ENCODE measurements at regions not wholly inside any gene's neighbourhood (a gene's known extent, or its start where the extent isn't known, plus 50 kb on each side); places are given as distances from the start of the nearest gene placed in this dataset.

DNA sequence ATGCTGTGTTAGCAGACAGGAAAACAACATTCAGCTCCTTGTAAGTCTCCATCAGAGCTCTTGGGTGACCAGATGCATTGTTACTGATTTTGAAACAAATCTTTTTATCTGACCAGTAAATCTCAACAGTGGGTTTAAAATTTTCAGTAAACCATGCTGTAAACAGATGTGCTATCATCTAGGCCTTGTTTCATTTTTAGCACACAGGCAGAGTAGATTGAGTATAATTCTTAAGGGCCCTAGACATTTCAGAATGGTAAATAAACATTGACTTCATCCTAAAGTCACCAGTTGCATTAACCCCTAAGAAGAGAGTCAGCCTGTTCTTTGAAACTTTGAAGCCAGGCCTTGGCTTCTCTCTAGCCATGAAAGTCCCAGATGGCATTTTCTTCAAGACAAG, 237.2 kb upstream of the BMP2 start:
- no peak for TF ChIP-seq EZH2 (IDR thresholded peaks at IDR 0.05; ENCODE audit: borderline replicate concordance, low read depth, low read length, severe bottlenecking)
- TF ChIP-seq, protein P1, sequence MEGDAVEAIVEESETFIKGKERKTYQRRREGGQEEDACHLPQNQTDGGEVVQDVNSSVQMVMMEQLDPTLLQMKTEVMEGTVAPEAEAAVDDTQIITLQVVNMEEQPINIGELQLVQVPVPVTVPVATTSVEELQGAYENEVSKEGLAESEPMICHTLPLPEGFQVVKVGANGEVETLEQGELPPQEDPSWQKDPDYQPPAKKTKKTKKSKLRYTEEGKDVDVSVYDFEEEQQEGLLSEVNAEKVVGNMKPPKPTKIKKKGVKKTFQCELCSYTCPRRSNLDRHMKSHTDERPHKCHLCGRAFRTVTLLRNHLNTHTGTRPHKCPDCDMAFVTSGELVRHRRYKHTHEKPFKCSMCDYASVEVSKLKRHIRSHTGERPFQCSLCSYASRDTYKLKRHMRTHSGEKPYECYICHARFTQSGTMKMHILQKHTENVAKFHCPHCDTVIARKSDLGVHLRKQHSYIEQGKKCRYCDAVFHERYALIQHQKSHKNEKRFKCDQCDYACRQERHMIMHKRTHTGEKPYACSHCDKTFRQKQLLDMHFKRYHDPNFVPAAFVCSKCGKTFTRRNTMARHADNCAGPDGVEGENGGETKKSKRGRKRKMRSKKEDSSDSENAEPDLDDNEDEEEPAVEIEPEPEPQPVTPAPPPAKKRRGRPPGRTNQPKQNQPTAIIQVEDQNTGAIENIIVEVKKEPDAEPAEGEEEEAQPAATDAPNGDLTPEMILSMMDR (IDR thresholded peaks at IDR 0.05; ENCODE audit: borderline replicate concordance, extremely low read depth, low read length, poor library complexity, severe bottlenecking) = no peak

Measured in DND-41 (cell line).